Endothelial cell of umbilical vein (primary cell): ENCODE measurements at regions not wholly inside any gene's neighbourhood (a gene's known extent, or its start where the extent isn't known, plus 50 kb on each side); places are given as distances from the start of the nearest gene placed in this dataset.

Experiments used
- EZH2 ChIP-seq: IDR thresholded peaks from 2 replicates; pipeline ENCODE4 v1.6.1; 2012; ENCODE audit warnings: borderline replicate concordance, low read depth, mild to moderate bottlenecking, moderate library complexity, low read length, inconsistent platforms; ENCODE audit not compliant: severe bottlenecking
- POLR2A ChIP-seq: IDR thresholded peaks from 2 replicates; pipeline ENCODE4 v1.6.1; 2012; ENCODE audit warnings: low read depth, mild to moderate bottlenecking, control low read depth, low read length
- TF ChIP-seq, protein P1 (sequence below), 2 donors: IDR thresholded peaks; 1 replicate in 1 of 2; 2 replicates in 1 of 2; pipeline ENCODE4 v1.5.1; 2011; ENCODE audit warnings: low read length in 2 of 2, mild to moderate bottlenecking in 2 of 2, moderate library complexity in 2 of 2, control low read depth in 1 of 2, inconsistent platforms in 1 of 2, low read depth in 1 of 2; ENCODE audit not compliant: insufficient read depth in 1 of 2; ENCODE audit errors: extremely low read depth in 1 of 2

- TF ChIP-seq, protein P1, sequence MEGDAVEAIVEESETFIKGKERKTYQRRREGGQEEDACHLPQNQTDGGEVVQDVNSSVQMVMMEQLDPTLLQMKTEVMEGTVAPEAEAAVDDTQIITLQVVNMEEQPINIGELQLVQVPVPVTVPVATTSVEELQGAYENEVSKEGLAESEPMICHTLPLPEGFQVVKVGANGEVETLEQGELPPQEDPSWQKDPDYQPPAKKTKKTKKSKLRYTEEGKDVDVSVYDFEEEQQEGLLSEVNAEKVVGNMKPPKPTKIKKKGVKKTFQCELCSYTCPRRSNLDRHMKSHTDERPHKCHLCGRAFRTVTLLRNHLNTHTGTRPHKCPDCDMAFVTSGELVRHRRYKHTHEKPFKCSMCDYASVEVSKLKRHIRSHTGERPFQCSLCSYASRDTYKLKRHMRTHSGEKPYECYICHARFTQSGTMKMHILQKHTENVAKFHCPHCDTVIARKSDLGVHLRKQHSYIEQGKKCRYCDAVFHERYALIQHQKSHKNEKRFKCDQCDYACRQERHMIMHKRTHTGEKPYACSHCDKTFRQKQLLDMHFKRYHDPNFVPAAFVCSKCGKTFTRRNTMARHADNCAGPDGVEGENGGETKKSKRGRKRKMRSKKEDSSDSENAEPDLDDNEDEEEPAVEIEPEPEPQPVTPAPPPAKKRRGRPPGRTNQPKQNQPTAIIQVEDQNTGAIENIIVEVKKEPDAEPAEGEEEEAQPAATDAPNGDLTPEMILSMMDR (IDR thresholded peaks at IDR 0.05; ENCODE audit: extremely low read depth in 1 of 2, insufficient read depth in 1 of 2, low read depth in 1 of 2, low read length in 2 of 2), result no peak
- TF ChIP-seq POLR2A (no peak), EZH2 (no peak)
Observed at GRCh38 chr3:11948866-11949265, 55.3 kb upstream of the SYN2 start.
